ENCODE measurements at regions not wholly inside any gene's neighbourhood (a gene's known extent, or its start where the extent isn't known, plus 50 kb on each side); places are given as distances from the start of the nearest gene placed in this dataset.

GRCh38 chr3:34346656-34347055 is 548.2 kb downstream of the PDCD6IP start:
- no peak for DNase-seq

- no peak for DNase-seq
Observed at GRCh38 chr3:34351882-34352777, 553.7 kb downstream of the PDCD6IP start.

GRCh38 chr3:34352778-34353331 is 554.4 kb downstream of the PDCD6IP start:
- no peak for DNase-seq

DNA sequence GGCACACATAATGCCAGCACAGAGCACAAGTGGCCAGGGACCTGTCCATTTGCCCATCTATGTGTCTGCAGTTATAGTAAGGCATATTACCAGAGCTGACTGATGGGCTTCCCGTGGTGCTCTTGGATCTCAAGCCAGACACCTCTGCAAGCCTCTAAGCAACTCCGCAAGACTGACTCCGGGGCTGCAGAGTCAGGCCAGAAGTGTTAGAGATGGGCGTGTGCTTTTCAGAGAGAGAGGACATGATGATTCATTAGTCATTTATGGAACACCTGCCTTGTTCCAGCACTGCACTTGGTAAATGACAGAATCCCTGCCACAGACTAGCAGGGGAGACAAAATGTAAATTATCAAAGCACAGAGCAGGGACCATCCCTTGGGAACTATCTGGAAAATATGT is 559.0 kb downstream of the PDCD6IP start:
- no peak for DNase-seq

- no peak for DNase-seq
Observed at GRCh38 chr3:34359064-34359463, 560.6 kb downstream of the PDCD6IP start.

- DNase-seq, result no peak
Observed at GRCh38 chr3:34360713-34361112, 562.3 kb downstream of the PDCD6IP start.

- no peak for DNase-seq
Observed at GRCh38 chr3:34361921-34362320, 563.5 kb downstream of the PDCD6IP start.

DNA sequence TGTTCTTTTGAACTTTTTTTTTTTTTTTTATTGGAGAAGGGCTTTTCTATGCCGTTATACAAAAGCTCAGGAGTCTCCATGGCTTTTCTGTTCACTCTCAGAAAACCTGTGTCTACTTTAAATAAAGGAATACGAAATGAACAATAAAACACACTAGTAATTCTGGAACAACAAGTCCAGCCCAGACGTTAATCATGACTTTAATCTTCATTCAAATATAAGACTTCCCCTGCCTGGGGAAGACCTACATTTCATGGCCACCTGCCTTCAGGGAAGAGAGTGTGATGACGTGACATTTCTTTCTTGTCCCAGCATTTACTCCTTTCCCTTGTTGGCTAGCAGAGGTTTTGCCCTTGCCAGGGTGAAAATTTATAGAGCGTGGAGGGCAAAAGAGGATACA is 564.5 kb downstream of the PDCD6IP start:
- no peak for DNase-seq

DNA sequence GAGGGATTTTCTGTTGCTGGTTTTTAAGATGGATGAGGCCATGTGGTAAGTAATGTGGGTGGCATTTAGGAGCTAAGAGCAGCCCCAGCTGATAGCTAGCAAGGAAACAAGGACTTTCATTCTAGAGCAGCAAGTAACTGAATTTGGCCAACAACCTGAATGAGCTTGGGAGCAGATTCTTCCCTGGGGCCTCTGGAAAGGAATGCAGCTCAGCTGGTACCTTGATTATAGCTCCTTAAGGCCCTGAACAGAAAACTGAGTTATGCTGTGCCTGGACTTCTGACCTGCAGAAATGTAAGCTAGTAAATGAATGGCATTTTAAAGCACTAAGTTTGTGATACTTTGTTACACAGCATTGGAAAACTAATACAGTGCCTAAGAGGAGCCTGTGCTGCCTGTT is 565.5 kb downstream of the PDCD6IP start:
- no peak for DNase-seq

GRCh38 chr3:34364335-34364734 is 565.9 kb downstream of the PDCD6IP start:
- no peak for DNase-seq

DNA sequence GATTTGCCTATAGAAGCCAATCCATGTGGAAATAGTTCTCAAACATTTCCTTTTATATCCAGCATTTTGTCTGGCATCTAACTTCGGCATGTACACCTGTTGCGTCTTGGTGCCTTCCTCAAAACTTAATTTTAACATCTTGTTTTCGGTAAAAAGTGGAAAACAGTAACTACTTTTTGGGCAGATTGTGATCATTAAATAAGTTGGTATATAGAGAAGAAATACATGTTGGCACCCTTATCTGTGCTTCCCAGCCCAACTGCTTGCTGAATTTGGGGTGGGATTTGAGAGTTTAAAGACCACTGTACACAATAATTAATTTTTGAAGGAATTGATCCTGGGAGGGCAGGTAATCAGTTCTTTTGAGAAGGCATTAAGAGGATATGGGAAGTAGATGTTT is 566.8 kb downstream of the PDCD6IP start:
- no peak for DNase-seq

GRCh38 chr3:34365771-34366170 is 567.3 kb downstream of the PDCD6IP start:
- no peak for DNase-seq

- no peak for DNase-seq
Observed at GRCh38 chr3:34367521-34367920, 569.1 kb downstream of the PDCD6IP start.

DNA sequence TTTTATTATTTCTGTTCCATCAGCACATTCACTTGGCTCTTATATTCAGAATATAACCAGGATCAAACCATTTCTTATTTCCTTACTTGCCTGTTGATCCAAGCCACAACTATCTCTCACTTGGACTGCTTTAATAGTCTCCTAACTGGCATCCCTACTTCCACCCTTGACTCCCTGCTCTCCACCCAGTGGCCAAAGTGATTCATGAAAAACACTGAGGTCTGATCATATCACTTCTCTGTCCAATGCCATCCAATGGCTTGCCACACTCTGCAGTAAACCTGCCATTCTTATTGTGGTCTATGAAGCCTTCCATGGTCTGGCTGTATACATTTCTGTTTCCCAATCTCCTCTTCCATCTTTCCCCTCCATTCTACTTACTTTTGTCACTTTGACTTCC is 576.1 kb downstream of the PDCD6IP start:
- no peak for DNase-seq

- no peak for DNase-seq
Observed at GRCh38 chr3:34376691-34377090, 578.3 kb downstream of the PDCD6IP start.

DNA sequence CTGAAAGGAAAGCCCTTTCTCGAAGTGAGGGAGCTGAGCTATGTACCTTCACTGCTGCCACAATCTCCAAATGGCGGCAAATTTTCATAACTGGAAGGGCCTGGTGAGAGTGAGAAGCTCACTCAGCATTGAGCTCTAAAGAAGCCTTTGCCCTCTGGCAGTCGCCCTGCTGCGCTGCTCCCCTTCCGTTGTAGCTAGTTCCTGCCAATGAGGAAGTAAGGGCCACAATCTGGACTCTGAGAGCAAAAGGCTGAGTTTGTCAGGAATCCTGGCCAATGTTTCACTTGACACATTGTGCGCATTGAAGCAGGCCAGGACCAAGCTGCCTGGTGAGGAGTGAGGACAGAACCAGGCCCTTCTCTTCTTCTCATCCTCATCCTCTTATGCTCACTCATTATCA is 579.5 kb downstream of the PDCD6IP start:
- DNase-seq, result no peak

GRCh38 chr3:34381243-34381642 is 582.8 kb downstream of the PDCD6IP start:
- DNase-seq, result no peak

DNA sequence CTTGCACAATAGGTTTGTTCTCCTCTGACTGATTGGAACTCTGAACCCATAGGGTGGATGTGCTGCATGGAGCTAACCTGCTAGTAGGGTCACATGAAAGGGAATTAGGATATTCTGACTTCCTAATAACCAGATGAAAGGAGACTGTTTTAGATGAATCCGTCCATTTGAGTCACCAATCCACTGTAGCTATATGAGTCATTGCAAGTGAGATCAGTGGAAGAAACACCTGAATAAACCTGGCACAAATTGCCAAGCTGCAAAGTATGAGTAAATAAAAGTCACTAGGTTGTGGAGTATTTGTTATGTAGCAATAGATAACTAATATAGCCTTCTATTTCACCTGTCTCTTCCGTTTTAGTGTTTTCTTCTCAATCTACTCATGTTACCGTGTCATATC is 584.4 kb downstream of the PDCD6IP start:
- no peak for DNase-seq

GRCh38 chr3:34386309-34386708 is 587.9 kb downstream of the PDCD6IP start:
- DNase-seq, result no peak

DNA sequence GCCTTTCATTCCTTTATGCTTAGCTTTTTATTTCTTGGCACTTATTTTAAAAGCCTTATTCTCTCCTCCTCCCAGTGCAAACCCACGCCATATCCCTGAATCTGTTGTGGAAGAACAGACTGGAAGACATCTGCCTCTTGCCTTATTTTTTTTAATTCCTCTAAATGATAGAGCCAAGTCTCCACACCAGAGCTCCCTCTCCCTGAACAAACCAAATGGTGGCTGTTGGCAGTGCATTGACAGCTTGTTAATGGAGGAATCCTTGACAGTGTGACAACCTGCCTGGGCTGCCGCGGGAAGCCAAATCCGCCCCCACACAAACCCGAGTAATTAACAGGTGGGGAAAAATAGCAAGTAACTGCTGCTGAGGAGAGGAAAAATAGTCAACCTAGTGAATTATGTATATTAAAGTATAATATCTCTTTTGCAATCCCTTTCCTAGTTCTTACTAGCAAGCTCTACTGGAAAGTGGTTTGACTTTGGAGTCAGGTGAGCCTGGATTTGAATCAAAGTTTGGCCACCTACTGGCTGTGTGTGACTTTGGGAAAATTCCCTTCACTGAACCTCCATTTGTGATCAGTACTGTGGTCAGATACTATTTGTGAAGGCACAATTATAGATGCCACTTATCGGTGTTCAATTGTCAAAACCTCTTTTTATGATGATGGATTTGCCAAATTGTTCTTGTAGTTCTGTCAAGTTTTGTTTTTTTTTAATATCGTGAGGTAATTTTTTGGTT is 589.6 kb downstream of the PDCD6IP start:
- no peak for DNase-seq

DNA sequence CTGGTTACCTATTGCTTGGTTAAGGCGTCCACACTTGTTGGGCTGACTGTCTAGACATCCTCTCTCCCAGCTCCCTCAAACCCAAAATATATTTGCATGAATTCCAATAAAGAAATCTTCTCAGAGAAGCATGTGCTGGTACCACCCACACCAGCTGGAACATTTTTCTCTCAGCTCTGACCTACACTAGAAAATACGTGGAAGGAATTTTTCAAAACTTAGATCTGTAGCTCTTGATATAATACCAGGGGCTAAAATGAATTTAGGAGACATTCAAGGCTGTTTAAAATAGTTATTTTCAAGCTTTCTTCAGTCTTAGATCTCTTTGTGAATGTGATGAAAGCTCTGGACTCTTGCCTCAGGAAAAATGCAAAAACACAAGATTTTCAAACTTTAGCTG is 590.4 kb downstream of the PDCD6IP start:
- DNase-seq, result no peak

GRCh38 chr3:34394978-34395748 is 596.7 kb downstream of the PDCD6IP start:
- DNase-seq, result no peak

DNA sequence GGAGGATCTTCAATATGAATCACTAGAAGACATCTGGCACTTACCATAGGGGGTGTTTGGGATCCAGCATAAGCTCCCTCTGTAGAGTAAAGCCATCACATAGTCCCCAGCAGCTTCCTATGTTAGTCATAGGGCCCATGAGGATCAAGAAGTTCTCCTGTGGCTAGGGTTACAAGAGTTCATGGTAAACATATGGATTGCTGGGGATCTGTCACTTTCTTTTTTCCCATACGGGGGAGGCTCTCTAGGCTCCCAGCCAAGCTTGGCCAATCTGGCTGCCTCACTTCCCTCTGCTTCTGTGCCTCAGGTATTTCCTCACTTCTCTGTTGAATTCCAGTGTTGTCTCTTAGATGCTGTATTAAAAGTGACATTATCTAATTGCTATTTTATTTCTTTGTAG is 597.9 kb downstream of the PDCD6IP start:
- no peak for DNase-seq
